ENCODE measurements at regions not wholly inside any gene's neighbourhood (a gene's known extent, or its start where the extent isn't known, plus 50 kb on each side); places are given as distances from the start of the nearest gene placed in this dataset.

DNA sequence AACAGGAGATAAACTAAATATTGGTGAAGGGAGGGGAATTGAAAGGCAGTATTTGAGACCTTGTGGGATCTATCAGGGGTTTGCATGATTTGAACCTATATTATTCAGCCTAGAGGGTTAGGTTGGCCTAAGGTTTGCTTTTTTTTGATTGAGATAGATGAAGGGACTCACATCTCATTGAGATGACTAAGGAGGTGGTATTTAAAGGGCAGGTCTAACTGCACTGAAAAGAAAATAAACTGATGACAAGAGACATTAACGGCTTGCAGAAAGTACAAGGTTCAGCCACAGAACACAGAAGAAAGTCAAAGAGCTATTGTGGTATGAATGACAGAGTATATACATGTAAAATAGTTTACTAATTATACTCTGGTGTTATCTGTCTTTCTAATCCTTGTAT, 412.7 kb downstream of the CDH10 start:
- no peak for TF ChIP-seq EP300 (IDR thresholded peaks at IDR 0.05)
- TF ChIP-seq, protein P1, sequence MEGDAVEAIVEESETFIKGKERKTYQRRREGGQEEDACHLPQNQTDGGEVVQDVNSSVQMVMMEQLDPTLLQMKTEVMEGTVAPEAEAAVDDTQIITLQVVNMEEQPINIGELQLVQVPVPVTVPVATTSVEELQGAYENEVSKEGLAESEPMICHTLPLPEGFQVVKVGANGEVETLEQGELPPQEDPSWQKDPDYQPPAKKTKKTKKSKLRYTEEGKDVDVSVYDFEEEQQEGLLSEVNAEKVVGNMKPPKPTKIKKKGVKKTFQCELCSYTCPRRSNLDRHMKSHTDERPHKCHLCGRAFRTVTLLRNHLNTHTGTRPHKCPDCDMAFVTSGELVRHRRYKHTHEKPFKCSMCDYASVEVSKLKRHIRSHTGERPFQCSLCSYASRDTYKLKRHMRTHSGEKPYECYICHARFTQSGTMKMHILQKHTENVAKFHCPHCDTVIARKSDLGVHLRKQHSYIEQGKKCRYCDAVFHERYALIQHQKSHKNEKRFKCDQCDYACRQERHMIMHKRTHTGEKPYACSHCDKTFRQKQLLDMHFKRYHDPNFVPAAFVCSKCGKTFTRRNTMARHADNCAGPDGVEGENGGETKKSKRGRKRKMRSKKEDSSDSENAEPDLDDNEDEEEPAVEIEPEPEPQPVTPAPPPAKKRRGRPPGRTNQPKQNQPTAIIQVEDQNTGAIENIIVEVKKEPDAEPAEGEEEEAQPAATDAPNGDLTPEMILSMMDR (IDR thresholded peaks at IDR 0.05), result no peak
- no peak for TF ChIP-seq POLR2A (IDR thresholded peaks at IDR 0.05)
- no peak for TF ChIP-seq POLR2AphosphoS5 (IDR thresholded peaks at IDR 0.05)
- Histone ChIP-seq H3K36me3 (no peaks in the 10 kb centered on the region), H3K4me3 (no peak overlapping the region), H3K4me1 (no peaks in the 10 kb centered on the region), H3K9me3 (no peaks in the 10 kb centered on the region), H3K27me3 (no peaks in the 10 kb centered on the region), H3K27ac (no peak overlapping the region)
- ATAC-seq (ENCODE audit: low FRiP score in 2 of 2) (no peak), DNase-seq (no peak)
- WGBS, 2 donors, result 58 to 61% methylated on average over 1 of the region's 1 CpG

DNA sequence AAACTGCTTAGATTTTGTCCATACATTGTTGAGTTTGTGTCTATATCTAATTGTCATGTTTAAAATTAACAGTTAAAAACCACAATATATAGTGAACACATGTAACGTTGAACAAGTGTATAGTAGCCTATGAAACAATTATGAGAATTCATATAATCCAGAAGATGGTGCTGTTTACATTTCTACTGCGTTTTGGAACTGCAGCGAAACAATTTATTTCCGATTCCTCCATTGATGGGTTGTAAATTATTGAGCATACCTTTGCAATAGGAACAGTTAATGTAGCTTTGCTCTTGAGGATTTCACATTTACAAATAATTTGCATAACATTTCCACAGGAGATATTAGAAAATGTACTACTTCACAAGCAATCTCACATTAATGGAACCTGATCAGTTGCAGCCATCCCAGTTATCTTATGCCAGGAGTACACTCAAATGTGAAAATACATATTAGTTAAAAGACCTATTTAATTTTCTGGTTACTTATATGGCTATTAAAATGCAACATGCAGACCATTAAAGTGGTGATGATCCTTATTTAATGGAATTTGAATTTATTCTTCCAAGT, 411.8 kb downstream of the CDH10 start:
- TF ChIP-seq, protein P1 (IDR thresholded peaks at IDR 0.05), result no peak
- 53 to 56% methylated on average over 4 of the region's 4 CpGs for WGBS, 2 donors
- no peak for ATAC-seq (ENCODE audit: low FRiP score in 2 of 2)
- no peaks in the 10 kb centered on the region for H3K36me3 ChIP-seq
- no peak for DNase-seq
- no peaks in the 10 kb centered on the region for H3K4me1 ChIP-seq
- no peaks in the 10 kb centered on the region for H3K27me3 ChIP-seq
- H3K27ac ChIP-seq, result no peak overlapping the region
- H3K4me3 ChIP-seq, result no peak overlapping the region
- no peaks in the 10 kb centered on the region for H3K9me3 ChIP-seq

DNA sequence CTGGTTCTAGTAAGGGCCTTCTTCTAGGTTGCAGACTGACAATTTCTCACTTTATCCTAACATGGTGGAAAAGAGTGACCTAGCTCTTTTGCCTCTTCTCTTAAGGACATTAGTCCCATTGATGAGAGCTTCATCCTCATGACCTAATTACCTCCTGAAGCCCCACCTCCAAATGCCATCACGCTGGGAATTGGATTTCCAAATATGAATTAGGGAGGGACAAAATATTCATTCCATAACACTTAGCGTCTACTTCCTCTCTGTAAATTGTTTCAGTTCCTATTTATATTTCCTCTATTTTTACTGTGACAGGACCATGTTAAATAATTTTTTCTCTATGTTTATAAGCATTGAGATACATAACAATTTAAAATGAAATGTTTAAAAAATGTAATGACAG, 408.8 kb downstream of the CDH10 start:
- no peak overlapping the region for H3K27ac ChIP-seq
- H3K9me3 ChIP-seq, result no peaks in the 10 kb centered on the region
- H3K4me3 ChIP-seq, result no peak overlapping the region
- H3K27me3 ChIP-seq, result no peaks in the 10 kb centered on the region
- 42 to 45% methylated on average over 2 of the region's 2 CpGs for WGBS, 2 donors
- H3K36me3 ChIP-seq, result no peaks in the 10 kb centered on the region
- ATAC-seq (ENCODE audit: low FRiP score in 2 of 2), result peak in 1 of 2 donors; percentile 32
- peaks cover 0 to 3% (median 0%) of the 10 kb centered on the region in 4 donors for H3K4me1 ChIP-seq
- DNase-seq, result no peak
- TF ChIP-seq POLR2A (IDR thresholded peaks at IDR 0.05) (no peak), POLR2AphosphoS5 (IDR thresholded peaks at IDR 0.05) (no peak), EP300 (IDR thresholded peaks at IDR 0.05) (no peak)
- TF ChIP-seq, protein P1 (IDR thresholded peaks at IDR 0.05), result no peak

DNA sequence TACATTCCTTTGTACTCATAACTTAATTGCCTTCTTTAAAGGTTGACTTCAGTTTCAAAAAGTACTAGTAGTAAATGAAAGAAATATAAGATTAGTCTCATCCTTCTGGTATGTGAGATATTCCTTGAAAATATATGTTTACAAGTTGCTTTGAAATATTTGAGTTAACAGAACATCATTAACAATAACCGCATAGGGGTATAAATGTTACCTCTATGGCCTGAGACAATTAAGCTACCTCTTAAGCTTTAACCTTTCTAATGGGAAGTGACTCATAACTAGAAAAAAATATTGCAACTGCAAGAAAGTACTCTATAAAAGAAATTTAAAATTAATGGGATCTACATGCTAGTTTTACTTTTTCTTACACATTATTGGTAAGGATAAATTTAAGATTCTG, 399.0 kb downstream of the CDH10 start:
- H3K4me3 ChIP-seq, result no peak overlapping the region
- no peaks in the 10 kb centered on the region for H3K4me1 ChIP-seq
- H3K9me3 ChIP-seq, result no peaks in the 10 kb centered on the region
- TF ChIP-seq POLR2AphosphoS5 (IDR thresholded peaks at IDR 0.05) (no peak), EP300 (IDR thresholded peaks at IDR 0.05) (no peak), POLR2A (IDR thresholded peaks at IDR 0.05) (no peak)
- TF ChIP-seq, protein P1 (IDR thresholded peaks at IDR 0.05), result no peak
- DNase-seq (no peak), ATAC-seq (ENCODE audit: low FRiP score in 2 of 2) (no peak)
- WGBS, 2 donors, result 91 to 95% methylated on average over 1 of the region's 1 CpG
- no peaks in the 10 kb centered on the region for H3K36me3 ChIP-seq
- no peaks in the 10 kb centered on the region for H3K27me3 ChIP-seq
- H3K27ac ChIP-seq, result no peak overlapping the region

DNA sequence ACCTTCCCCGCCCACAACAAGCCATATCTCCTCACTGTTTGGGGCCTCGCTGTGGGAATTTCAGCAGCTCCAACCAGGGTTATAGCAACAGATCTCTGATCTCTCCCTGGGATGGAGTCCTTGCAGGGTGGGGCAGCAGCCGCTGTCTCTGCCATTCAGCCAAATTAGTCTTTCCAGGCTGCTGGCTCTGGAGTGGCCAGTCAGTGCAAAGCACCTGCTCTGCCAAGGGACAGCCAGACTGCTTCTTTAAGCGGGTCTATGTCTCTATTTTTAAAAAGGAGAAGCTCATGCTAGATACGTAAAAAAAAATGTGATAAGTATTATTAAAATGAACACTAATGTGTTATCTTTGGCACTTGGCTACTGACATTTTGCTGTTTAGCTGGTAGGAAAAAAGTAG, 380.2 kb downstream of the CDH10 start:
- DNase-seq (no peak), ATAC-seq (ENCODE audit: low FRiP score in 2 of 2) (no peak)
- TF ChIP-seq EP300 (IDR thresholded peaks at IDR 0.05), result no peak
- no peak overlapping the region for H3K4me3 ChIP-seq
- no peaks in the 10 kb centered on the region for H3K36me3 ChIP-seq
- no peak overlapping the region for H3K27ac ChIP-seq
- no peaks in the 10 kb centered on the region for H3K4me1 ChIP-seq
- no peaks in the 10 kb centered on the region for H3K27me3 ChIP-seq
- WGBS, 2 donors, result 92 to 96% methylated on average over 5 of the region's 5 CpGs
- no peaks in the 10 kb centered on the region for H3K9me3 ChIP-seq

Measured in upper lobe of left lung (tissue), 6 donors.